Activated CD8-positive, alpha-beta memory T cell treated with anti-CD3 and anti-CD28 coated beads, Interleukin-2, amount 50 U/mL, for 48 hours (primary cell): ENCODE measurements at regions not wholly inside any gene's neighbourhood (a gene's known extent, or its start where the extent isn't known, plus 50 kb on each side); places are given as distances from the start of the nearest gene placed in this dataset.

Source experiments
- DNase-seq: peaks from one replicate; pipeline ENCODE4 v3.0.0-alpha.2; 2020

DNA sequence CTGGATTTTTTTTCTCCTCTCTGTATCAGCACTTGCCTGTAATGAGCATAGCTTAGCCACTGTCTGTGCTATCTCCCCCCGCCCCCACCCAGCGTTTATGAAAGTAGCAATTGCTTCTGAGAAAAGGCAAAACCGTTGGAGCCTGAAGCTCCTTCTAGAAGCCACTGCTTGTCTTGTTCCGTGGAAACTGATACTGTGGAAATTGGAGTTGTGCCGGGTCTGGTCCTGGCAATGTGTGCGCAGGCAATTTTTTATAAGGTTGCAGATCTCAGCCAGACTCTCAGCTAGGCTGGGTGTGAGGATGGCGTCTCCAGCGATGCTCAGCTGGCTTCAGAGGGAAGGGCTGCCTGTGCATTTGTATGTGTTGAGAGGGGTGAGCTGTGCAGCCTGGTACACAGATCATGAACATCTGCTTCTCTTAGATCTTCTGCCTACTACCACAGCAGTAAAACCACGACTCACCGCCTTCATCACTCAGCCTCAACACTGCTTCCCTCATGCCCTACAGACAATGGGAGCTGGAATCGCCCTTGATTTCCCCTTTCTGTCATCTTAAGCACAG, 72.4 kb upstream of the GTSF1L start:
- DNase-seq: no peak

DNA sequence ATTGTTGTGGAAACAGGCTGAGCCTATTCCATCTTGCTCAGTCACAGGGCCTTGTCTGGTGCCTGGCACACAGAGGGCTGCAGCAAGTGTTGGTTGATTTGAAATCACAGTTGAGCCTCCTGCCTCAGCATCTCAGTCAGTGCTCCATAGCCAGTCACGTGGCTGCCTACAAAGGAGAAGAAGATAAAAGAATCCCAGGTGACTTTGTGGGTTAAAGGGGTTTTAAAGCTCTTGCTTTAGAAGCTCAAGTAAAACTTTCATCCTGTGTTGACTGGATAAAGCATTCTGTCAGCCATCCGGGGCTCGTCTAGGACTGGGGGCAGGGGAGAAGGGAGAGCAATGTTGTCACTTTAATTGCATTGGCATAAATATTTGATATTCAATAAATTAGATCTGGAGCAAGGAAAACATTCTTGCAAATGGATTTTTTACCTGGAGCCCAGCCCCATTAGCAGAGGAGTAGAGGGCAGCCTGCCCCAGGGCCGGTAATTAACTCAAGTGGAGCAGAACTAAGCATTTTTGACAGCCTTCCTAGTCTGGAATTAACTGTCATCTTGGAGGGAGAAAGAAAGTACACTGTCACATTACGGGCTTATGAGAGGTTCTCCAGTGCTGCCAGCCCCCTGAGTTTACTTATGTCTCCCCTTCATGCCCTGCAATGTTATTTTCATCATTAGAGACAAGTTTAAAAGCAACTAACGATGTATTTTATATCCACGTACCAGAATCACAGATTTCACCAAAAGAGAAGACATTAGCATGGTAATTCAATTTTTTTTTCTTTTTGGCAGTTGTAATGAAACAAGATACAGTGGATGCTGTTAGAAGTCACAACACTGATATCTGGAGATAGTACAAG, 71.7 kb upstream of the GTSF1L start:
- no peak for DNase-seq

DNA sequence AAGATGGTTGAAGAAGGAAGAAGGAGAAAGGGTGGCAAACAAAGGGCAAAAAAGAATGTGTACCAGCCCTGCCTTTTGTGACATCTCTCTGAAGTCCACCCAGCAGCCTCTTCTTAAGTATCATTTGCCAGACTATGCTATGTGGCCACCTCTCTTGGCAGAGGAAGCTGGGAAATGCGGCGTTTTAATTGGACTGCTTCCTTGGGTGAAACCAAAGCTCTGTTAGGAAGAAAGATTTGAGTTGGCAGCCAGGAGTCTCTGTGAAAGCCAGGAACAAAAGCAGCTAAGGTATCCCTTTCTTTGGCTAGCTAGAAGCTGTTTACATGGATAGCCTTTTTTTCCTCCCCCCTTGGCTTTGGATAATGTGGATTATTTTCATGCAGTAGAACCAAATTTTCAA, 67.5 kb upstream of the GTSF1L start:
- DNase-seq: no peak

DNA sequence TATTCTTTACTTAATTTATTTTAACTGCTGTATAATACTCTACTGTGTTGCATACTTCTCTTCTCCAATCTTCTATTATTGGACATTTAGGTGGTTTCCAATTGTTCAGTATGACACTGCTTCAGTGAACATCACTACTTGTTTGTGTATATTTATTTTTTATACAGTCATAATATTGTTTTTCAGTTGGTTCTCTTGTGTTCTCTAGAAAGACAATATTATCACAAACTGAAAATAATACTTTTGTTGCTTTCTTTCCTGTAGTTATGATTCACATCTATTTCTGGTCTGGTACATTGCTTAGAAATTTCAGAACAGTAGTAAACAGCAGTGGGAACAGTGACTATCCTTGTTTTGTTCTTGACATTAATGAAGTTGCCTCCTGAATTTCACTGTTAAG, 62.8 kb upstream of the GTSF1L start:
- DNase-seq: no peak

DNA sequence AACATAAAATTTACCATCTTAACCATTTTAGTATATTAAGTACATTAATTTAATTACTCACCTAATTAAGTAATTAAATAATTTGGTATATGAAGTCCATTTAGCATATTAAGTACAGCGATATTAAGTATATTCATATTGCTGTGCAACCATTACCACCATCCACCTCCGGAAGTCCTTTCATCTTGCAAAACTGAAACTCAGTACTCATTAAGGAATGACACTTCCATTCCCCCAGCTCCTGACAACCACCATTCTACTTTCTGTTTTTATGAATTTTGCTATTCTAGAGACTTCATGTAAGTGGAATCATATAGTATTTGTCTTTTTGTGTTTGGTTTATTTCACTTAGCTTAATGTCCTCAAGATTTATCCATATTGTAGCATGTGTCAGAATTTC, 61.1 kb upstream of the GTSF1L start:
- DNase-seq: no peak

DNA sequence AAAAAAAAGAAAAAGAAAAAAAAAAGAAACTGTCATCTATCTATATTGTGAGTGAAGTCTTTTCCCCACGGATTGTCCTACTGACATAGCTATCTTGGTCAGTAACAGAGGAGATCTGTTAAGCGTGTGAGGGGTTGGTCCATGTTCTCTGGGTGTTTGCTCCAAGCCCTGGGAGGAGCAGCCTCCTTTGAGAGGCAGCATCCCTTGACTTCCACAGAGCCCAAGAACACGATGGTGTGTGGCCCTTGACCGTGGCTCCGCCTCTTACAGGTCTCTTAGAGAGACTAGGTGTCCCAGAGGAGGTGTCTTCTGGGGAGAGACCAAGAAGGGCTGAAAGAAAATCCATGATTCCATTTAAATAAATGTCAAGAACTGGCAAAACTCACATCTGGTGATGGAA, 60.1 kb upstream of the GTSF1L start:
- DNase-seq: no peak

DNA sequence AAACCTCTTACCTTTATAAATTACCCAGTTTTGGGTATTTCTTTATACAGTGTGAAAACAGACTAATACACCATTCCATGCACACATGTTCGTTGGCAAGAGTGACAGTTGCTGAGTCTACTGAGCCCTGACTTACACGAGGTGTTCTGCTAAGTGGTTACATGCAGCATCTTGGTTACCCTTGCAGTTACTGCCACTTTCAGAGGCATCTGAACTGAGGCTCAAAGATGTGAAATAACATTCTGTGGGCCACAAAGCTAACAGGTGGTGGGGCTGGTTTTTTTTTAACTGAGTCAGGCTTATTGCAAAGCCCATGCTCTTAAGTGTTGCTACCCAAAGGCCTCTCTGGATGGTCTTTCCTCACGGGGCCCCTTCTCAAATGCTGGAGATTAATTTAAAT, 54.4 kb upstream of the GTSF1L start:
- DNase-seq: no peak

DNA sequence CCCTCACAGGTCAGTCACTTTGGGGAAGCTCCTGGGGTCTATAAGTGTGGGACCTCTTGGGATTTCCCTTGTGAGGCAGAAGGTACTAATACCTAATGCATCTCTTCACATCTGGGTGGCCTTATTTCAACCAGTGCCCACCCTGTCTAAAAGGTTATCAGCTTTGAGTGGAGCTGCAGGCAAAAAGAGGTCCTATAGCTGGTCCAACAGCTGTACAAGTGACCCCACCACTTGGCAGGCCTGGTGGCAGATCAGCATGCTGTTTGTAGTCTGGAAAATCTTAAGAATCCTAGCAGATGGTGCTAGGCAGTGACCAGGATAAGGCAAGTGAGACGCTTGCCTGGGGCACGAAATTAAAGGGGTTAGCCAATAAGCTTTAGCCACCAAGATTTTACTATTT, 51.6 kb upstream of the GTSF1L start:
- DNase-seq: no peak

DNA sequence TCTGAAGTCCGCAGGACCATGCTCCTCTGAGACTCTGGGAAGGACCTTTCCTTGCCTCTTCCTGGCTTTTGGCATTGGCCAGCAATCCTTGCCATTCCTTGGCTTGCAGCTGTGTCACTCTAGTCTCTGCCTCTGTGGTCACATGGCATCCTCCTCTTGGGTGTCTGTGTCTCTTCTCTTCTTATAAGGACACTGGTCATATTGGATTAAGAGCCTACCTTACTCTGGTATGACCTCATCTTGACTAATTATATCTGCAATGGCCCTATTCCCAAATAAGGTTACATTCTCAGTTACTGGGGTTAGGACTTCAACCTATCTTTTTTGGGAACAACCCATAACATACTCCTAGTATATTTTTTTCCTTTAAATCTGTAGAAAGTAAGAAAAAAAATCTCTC, 49.9 kb upstream of the GTSF1L start:
- no peak for DNase-seq
